Small intestine (tissue), 7 donors: ENCODE measurements at regions not wholly inside any gene's neighbourhood (a gene's known extent, or its start where the extent isn't known, plus 50 kb on each side); places are given as distances from the start of the nearest gene placed in this dataset.

Experiments used
- DNase-seq, 2 donors: peaks; one replicate each; pipeline versions ENCODE4 v3.0.0 to v3.0.0-alpha.2; 2013
- FAIRE-seq: peaks from 2 replicates; lab custom pipeline; 2012; peaks lifted over from hg19 to GRCh38; lab: Jason Lieb, UNC
- H3K27ac ChIP-seq, 3 donors: one replicate each; pipeline ENCODE4 v1.5.1; 2013; ENCODE audit warnings: low read length in 2 of 3, mild to moderate bottlenecking in 2 of 3, control low read depth in 1 of 3, inconsistent platforms in 1 of 3, low read depth in 1 of 3, moderate library complexity in 1 of 3
- H3K27me3 ChIP-seq, 3 donors: one replicate each; pipeline ENCODE4 v1.6.1; 2013; ENCODE audit warnings: low read length in 3 of 3, inconsistent platforms in 1 of 3; ENCODE audit not compliant: control insufficient read depth in 3 of 3, insufficient read depth in 3 of 3
- H3K36me3 ChIP-seq, 3 donors: one replicate each; pipeline ENCODE4 v1.6.1; 2013; ENCODE audit warnings: low read length in 3 of 3, inconsistent platforms in 1 of 3, low read depth in 1 of 3, mild to moderate bottlenecking in 1 of 3, moderate library complexity in 1 of 3; ENCODE audit not compliant: control insufficient read depth in 3 of 3, insufficient read depth in 2 of 3
- H3K4me1 ChIP-seq, 3 donors: one replicate each; pipeline ENCODE4 v1.6.1; 2013; ENCODE audit warnings: low read length in 2 of 3, inconsistent platforms in 1 of 3, low read depth in 1 of 3, mild to moderate bottlenecking in 1 of 3, moderate library complexity in 1 of 3; ENCODE audit not compliant: control insufficient read depth in 3 of 3, insufficient read depth in 2 of 3
- H3K4me3 ChIP-seq, 3 donors: one replicate each; pipeline ENCODE4 v1.5.1; 2013; ENCODE audit warnings: low read length in 3 of 3, control low read depth in 1 of 3, inconsistent platforms in 1 of 3, low read depth in 1 of 3, mild to moderate bottlenecking in 1 of 3, moderate library complexity in 1 of 3
- H3K9me3 ChIP-seq, 2 donors: one replicate each; pipeline ENCODE4 v1.6.1; 2013; ENCODE audit warnings: low read depth in 1 of 2, low read length in 1 of 2; ENCODE audit not compliant: control insufficient read depth in 2 of 2, insufficient read depth in 1 of 2
- WGBS, 3 donors: extraction: QIAGEN DNeasy Blood & Tissue Kit; methylation state at CpG; one replicate each; pipeline ENCODE4 v1.1.7; 2013; 5-methylcytosine and 5-hydroxymethylcytosine counted together
- donor health status: healthy with polysubstance abuse.
- donor health status: control.
- donor health status: control.
- donor health status: Bipolar disorder and iron deficiency.
- donor health status: healthy.

GRCh38 chr6:97632341-97632740 lies 349.3 kb upstream of the MMS22L start:
- Histone ChIP-seq H3K27me3 (no peaks in the 10 kb centered on the region), H3K9me3 (no peaks in the 10 kb centered on the region), H3K27ac (no peak overlapping the region), H3K36me3 (no peaks in the 10 kb centered on the region), H3K4me3 (no peak overlapping the region), H3K4me1 (no peaks in the 10 kb centered on the region)
- WGBS, 3 donors, result 79 to 94% (median 91%) methylated on average over 1 of the region's 1 CpG
- FAIRE-seq, result no peak
- no peak for DNase-seq

DNA sequence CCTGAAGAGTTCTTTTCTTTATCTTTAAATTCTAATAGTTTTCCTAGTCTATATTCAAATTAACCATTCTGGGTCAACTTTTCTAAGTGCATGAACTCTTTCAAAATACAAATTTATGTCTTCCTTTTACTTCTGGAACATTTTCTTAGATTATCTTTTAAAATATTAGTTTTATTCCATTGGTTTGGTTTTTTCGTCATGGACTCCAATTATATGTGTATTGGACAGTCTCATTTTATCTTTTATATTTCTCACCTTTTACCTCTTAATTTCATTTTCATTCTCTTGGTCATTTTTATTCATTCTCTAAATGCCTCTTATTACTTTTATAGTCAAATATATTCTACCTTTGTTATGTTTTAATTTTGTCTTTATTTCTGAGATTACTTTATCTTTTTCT lies 356.7 kb upstream of the MMS22L start:
- Histone ChIP-seq H3K36me3 (no peaks in the 10 kb centered on the region), H3K27me3 (no peaks in the 10 kb centered on the region), H3K27ac (no peak overlapping the region), H3K9me3 (no peaks in the 10 kb centered on the region), H3K4me3 (no peak overlapping the region), H3K4me1 (no peaks in the 10 kb centered on the region)
- no peak for DNase-seq
- FAIRE-seq, result no peak
- 85 to 95% (median 95%) methylated on average over 1 of the region's 1 CpG for WGBS, 3 donors

GRCh38 chr6:97644353-97644752 lies 361.3 kb upstream of the MMS22L start:
- Histone ChIP-seq H3K27ac (no peak overlapping the region), H3K4me1 (no peaks in the 10 kb centered on the region), H3K4me3 (no peak overlapping the region), H3K27me3 (no peaks in the 10 kb centered on the region), H3K9me3 (no peaks in the 10 kb centered on the region), H3K36me3 (no peaks in the 10 kb centered on the region)
- WGBS, 3 donors, result 53 to 72% (median 70%) methylated on average over 2 of the region's 2 CpGs
- no peak for DNase-seq
- no peak for FAIRE-seq

DNA sequence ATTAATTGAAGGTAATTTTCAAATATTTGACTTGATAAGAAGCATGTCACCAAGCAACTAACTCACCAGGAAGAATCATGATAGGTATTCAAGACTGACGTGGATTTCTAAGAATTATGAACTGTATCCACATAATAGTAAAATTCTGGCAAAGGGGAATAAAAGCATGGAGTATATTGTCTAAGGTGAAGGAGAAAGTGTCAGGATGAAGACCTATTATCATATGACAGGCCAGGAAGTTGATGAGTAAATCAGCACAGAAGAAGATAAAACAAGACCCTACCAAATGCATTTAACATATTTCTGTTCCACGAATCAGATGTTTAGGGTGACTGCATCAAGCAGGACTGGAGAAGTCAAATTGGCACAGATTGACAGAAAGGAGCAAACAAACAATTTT lies 362.7 kb upstream of the MMS22L start:
- no peak for FAIRE-seq

DNA sequence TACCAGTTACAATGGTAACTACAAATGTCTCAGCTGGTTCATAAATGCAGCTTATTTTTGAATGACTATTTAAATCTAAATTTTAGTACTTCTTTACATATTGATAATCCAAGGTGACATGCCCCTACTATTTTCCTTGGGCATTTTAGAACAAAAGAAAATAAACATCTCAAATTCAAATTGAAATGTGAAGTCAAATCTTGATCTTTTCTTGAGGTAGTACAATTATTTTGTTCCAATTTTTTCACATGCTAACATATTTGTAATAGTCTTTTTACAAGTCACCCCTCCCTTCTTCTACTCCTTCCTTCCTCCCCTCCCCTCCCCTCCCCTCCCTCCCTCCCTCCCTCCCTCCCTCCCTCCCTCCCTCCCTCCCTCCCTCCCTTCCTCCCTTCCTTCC lies 370.1 kb upstream of the MMS22L start:
- DNase-seq, result no peak
- no peak overlapping the region for H3K27ac ChIP-seq
- no peaks in the 10 kb centered on the region for H3K4me1 ChIP-seq
- H3K9me3 ChIP-seq, result no peaks in the 10 kb centered on the region
- H3K27me3 ChIP-seq, result no peaks in the 10 kb centered on the region
- no peak for FAIRE-seq
- H3K4me3 ChIP-seq, result no peak overlapping the region
- no peaks in the 10 kb centered on the region for H3K36me3 ChIP-seq

More for the DNA sequence above, 362.7 kb upstream of the MMS22L start:
- DNase-seq, result no peak
- WGBS, 3 donors, result 52 to 64% (median 54%) methylated on average over 2 of the region's 2 CpGs
- Histone ChIP-seq H3K27ac (no peak overlapping the region), H3K4me1 (no peaks in the 10 kb centered on the region), H3K4me3 (no peak overlapping the region), H3K9me3 (no peaks in the 10 kb centered on the region), H3K27me3 (no peaks in the 10 kb centered on the region), H3K36me3 (no peaks in the 10 kb centered on the region)

DNA sequence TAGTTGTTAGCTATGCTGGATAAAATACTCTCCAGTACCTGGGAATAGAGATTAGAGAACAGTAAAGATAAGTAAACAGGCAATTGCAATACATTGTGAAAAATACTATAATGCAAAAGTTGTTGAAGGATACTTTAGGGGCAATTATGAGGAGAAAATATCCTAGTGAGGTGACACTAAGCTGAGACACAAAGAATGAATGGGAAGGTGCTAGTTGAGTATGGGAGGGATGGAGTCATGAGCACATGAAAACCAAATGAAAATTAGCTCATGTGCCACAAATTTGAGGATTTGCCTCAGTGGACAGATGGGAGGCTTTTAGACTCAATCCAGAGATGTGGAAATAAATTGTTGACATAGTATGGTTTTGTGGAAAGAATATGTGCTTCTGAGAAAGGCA lies 370.5 kb upstream of the MMS22L start:
- Histone ChIP-seq H3K4me3 (no peak overlapping the region), H3K36me3 (no peaks in the 10 kb centered on the region), H3K9me3 (no peaks in the 10 kb centered on the region), H3K27me3 (no peaks in the 10 kb centered on the region), H3K4me1 (no peaks in the 10 kb centered on the region), H3K27ac (no peak overlapping the region)
- FAIRE-seq, result no peak
- DNase-seq, result no peak

DNA sequence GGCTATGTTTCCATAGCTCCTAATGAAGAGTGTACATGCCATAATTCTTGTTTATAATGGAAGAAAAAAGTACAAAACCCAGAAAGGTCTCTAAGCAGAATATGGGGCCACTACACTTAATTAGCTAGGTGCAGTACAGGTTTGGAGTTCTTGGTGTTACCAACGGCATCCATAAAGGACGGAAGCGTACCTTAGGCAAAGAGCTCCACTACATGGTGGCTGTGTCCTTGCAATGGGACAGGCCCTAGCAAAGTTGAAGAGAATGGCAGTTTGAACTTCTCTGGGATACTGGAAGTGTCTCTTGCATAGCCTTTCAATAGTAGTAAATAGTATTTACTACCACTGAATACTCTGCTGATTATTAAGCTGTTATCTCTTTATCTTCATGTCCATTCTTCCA lies 371.7 kb upstream of the MMS22L start:
- H3K36me3 ChIP-seq, result no peaks in the 10 kb centered on the region

GRCh38 chr6:97656236-97656635 lies 373.2 kb upstream of the MMS22L start:
- Histone ChIP-seq H3K4me1 (no peaks in the 10 kb centered on the region), H3K36me3 (no peaks in the 10 kb centered on the region), H3K4me3 (no peak overlapping the region), H3K9me3 (no peaks in the 10 kb centered on the region), H3K27ac (no peak overlapping the region), H3K27me3 (no peaks in the 10 kb centered on the region)
- 16 to 48% (median 31%) methylated on average over 1 of the region's 1 CpG for WGBS, 3 donors
- no peak for DNase-seq
- no peak for FAIRE-seq

More for the DNA sequence above, 371.7 kb upstream of the MMS22L start:
- Histone ChIP-seq H3K9me3 (no peaks in the 10 kb centered on the region), H3K27me3 (no peaks in the 10 kb centered on the region), H3K27ac (no peak overlapping the region), H3K4me3 (no peak overlapping the region), H3K4me1 (no peaks in the 10 kb centered on the region)
- no peak for DNase-seq
- FAIRE-seq, result no peak
- WGBS, 3 donors, result 91 to 92% (median 92%) methylated on average over 3 of the region's 3 CpGs

DNA sequence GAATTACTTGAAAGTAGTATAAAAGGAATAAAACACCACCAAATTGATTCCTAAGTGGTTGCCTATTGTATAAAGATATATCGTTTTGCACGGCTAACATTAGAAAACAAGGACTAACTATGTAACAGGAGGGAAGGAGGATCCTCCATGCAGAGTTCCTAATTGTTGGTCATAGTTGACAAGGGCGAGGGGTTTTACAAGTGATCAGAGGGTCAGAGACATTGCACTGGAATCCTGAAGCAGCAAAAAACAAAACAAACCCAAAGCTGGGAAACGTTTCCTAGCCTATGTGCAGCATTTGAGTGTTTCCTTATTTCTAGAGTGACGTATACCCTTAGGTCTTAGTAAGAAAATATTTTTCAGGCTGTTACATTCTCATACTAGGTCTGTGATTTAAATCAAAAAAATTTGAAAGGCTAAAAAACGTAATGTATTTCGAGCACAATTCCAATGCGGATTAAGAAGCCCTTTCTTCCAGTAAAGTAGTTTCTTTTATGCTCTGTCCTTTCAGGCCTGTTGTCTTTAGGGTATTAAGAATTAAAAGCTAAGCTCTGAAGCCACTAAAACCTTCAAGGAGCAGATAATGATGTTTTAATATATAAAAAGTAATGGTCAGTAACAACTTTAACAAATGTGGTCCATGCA lies 373.8 kb upstream of the MMS22L start:
- no peaks in the 10 kb centered on the region for H3K9me3 ChIP-seq
- no peak for FAIRE-seq
- H3K4me1 ChIP-seq, result no peaks in the 10 kb centered on the region
- H3K27me3 ChIP-seq, result no peaks in the 10 kb centered on the region
- no peak overlapping the region for H3K4me3 ChIP-seq
- 65% methylated on average over 8 of the region's 8 CpGs for WGBS, 3 donors
- no peak overlapping the region for H3K27ac ChIP-seq
- H3K36me3 ChIP-seq, result no peaks in the 10 kb centered on the region
- DNase-seq, result no peak
